Stimulated activated CD4-positive, alpha-beta T cell treated with anti-CD3 and anti-CD28 coated beads, Interleukin-1b, Interleukin-23, amount 100 ng/mL, for 1 hour (primary cell): ENCODE measurements at regions not wholly inside any gene's neighbourhood (a gene's known extent, or its start where the extent isn't known, plus 50 kb on each side); places are given as distances from the start of the nearest gene placed in this dataset.

Source experiments
- DNase-seq, 2 donors: peaks; one replicate each; pipeline ENCODE4 v3.0.0-alpha.2; 2020; ENCODE audit warnings: low read depth in 2 of 2

GRCh38 chr14:49464885-49465284 lies 121.3 kb downstream of the RPS29 start:
- no peak for DNase-seq

GRCh38 chr14:49463146-49463545 lies 123.0 kb downstream of the RPS29 start:
- no peak for DNase-seq

DNA sequence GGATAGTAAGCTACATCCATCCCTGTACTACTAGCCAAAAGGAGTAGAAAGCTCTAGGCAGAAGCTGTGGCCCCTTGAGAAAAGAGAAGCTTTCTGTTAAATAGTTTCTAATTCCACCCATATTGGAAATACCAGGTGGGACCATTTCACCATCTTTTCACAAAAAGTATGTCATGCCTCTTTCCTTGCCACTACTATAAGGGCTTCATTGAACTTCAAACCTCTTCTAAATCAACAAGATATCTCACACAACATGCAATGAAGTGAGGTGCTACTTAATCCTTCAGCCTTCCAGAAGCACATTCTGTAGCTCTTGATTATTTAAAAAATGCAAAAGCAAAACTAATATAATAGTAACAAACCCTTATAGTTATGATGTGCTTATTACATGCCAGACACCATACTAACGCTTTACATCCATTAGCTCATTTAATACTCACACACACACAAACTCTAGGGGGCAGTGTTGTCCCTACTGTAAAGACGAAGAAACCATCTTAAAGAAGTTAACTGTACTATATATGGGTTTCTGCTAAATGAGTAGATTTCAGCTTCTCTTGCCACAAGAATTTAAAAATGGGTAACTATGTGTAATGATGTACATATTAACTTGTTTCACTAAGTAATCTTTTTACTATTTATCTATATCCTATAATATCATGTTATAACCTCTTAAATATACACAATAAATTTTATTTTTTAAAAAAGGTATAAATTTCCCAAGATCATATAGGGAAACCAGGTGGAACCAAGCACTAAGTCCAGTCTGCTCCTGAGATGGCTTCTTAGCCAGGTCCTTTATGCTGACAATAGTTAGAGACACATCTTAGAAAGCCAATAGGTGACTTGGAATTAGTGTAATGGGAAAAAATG lies 124.4 kb downstream of the RPS29 start:
- peak; percentile 5 to 27 for DNase-seq

DNA sequence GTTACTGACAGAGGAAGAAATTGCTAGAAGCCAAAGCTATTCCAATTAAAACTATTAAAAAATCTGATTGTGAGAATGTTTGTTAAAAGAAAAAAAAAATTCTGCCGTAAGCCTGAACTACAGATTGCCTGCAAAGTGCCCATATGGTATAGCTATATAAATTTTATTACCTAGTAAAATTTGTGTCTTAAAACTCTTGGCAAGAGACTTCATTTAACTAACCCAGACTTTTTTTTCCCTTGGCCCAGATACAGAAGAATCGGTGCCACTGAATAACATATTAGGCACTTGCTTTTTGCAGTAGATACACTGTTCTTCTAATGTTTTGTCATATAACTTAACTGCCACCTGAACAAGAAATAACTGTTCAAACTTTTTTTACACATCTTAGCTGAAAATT lies 125.5 kb downstream of the RPS29 start:
- no peak for DNase-seq

DNA sequence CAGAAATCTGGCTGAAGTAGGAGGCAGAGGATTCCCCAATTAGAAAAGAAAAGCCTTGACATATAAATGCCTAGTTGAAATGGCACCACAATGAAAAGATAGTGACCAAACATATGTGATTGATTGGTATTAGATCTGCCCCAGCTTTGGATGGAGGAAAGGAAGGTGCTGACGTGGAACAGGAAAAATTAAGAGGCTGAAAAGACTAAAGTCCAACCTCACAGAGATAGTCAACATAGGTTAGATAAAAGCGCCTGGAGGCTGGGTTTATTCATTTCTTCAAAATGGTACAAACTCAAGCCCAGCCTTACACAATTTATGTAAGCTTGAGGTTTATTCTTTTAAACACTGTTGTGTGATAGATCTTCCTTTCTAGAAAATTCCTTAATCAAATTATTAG lies 129.6 kb downstream of the RPS29 start:
- no peak for DNase-seq

GRCh38 chr14:49451938-49452337 lies 134.2 kb downstream of the RPS29 start:
- no peak for DNase-seq

- no peak for DNase-seq
Observed at GRCh38 chr14:49449749-49450148, 136.4 kb downstream of the RPS29 start.

DNA sequence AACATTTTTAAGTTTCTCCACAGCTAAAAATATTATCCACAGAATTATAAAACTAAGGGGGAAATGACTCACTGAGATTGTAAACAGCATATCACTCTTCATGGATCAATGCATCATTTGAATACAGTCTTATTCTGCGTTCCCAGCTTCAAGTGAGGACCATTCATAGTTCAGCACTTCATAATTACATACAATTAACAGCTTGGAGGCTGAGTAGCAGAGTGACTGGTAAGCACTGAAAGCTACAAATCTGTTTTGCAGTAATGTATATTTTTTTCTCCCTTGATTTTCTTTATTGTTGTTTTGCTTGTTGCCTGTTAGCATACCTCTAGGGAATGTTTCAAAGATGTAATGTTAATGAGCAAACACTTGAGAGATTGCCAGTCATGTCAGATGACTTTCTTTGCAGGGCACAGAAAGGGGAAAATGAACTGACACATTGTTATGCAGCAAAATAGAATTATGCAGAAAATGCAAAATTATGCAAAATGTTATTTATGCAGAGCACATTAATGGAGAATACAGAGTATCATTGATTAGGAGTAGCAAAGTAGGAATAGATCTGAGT lies 138.6 kb downstream of the RPS29 start:
- no peak for DNase-seq

- no peak for DNase-seq
Observed at GRCh38 chr14:49446801-49447200, 139.4 kb downstream of the RPS29 start.

GRCh38 chr14:49438256-49438770 lies 147.9 kb downstream of the RPS29 start:
- no peak for DNase-seq

DNA sequence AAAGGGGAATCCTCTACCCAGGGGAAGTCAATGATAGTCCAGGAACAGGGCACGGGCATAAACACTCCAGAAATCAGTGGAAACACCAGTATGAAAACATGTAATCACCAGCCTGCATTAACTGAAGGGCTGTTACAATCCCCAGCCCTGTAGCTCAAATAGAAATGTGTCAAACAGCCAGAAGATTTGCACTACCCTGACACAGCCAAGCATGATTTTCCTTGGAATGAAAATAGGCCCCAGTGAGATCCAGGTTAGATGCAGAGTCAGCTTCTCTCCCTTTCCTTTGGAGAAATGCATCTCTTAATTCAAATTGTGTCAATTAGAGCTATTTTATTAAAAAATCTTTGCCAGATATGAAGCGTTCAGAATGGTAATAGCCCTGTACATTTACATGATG lies 158.1 kb downstream of the RPS29 start:
- no peak for DNase-seq

- DNase-seq = no peak
Observed at GRCh38 chr14:49427117-49427516, 159.1 kb downstream of the RPS29 start.

DNA sequence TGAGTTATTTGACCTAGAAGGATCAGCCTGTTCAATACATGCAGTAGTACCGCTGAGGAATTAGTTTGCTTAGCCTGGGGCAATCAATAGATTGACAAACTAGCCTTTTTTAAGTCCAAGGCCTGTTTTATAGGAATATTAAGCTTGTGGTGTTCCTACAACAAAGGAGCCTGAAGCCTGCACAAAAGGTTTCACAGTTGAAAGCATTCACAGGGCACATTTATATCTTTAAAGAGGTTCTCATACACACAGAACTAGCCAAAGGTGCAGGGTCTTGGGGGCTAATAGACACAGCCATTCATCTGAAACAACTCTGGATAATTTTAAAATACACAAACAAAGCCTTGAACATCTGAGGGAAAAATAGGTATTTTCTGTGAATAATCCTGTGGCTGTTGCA lies 160.3 kb downstream of the RPS29 start:
- DNase-seq = no peak

- DNase-seq = no peak
Observed at GRCh38 chr14:49424436-49425331, 161.5 kb downstream of the RPS29 start.

DNA sequence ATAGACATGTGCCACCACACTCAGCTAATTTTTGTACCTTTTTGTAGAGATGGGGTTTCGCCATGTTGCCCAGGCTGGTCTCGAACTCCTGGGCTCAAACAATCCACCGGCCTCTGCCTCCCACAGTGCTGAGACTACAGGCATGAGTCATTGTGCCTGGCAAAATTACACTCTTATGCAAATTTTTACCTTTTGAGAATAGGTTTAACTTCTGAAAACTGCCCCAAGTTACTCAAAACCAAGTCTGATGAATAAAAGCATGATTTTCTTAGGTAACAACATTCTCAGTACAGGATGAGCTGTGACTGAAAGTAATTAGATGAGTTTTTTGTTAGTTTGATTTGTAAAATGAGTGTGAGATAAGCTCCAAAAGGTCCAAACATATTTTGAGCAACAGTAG lies 166.0 kb downstream of the RPS29 start:
- DNase-seq = no peak

DNA sequence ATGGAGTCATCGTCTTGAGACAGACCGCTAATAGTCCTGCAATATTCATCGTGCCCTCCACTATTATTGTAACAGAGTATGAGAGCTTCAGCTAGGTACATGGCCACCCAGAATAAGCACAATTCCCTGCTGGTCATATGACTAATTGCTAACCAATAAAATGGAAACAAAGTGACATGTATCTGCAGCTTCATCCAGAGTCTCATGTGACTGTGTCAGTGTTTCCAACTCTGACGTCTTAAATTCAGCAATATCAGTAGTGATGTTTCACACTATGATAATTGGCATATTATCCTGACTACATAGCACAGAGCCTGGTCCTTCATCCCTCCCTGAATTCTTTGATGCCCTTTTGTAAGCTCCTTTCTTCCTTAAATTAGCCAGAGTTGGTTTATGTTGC lies 167.4 kb downstream of the RPS29 start:
- no peak for DNase-seq

- no peak for DNase-seq
Observed at GRCh38 chr14:49417790-49418189, 168.4 kb downstream of the RPS29 start.

GRCh38 chr14:49408187-49408933 lies 177.8 kb downstream of the RPS29 start:
- no peak for DNase-seq

GRCh38 chr14:49405291-49405690 lies 180.9 kb downstream of the RPS29 start:
- no peak for DNase-seq

- DNase-seq = no peak
Observed at GRCh38 chr14:49401373-49401772, 184.8 kb downstream of the RPS29 start.

DNA sequence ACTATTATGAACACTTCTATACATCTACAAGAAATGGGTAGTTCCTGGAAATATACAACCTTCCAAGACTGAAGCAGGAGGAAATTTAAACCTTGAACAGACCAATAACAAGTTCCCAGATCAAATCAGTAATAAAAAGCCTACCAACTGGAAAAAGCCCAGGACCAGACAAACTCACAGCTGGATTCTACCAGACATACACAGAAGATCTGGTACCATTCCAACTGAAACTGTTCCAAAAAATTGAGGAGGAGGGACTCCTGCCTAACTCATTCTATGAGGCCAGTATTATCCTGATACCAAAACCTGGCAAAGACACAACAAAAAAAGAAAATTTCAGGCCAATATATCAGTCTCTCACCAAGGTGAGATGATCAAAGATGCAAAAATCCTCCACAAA lies 189.4 kb downstream of the RPS29 start:
- no peak for DNase-seq

DNA sequence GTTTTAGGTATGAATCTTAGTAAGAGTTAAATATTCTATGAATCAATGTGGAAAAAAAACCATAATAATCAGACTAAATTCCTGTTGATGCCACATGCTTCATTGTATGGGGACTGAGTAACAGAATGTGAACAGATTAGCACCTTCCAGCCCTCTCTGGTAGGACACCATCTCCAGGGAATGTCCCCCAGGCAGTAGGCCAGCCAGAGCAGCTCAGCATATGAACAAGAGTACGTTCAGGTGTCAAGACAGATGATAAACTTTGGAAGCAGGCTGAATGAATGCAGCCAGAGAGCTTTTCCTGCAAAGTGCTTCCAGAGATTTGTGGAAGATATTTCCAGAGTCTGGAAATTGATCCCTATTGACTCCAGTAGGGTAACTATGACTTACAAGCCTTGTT lies 204.4 kb downstream of the RPS29 start:
- DNase-seq = no peak
